Kidney epithelial cell (primary cell): ENCODE measurements at regions not wholly inside any gene's neighbourhood (a gene's known extent, or its start where the extent isn't known, plus 50 kb on each side); places are given as distances from the start of the nearest gene placed in this dataset.

Experiments used
- DNase-seq: peaks from one replicate; pipeline ENCODE4 v3.0.0-alpha.2; 2010; ENCODE audit warnings: low read depth
- H3K27me3 ChIP-seq: 2 replicates; pipeline ENCODE4 v1.6.0; 2011; ENCODE audit warnings: low read length; ENCODE audit not compliant: control insufficient read depth, insufficient read depth
- H3K36me3 ChIP-seq: 2 replicates; pipeline ENCODE4 v1.5.1; 2011; ENCODE audit warnings: low read length; ENCODE audit not compliant: control insufficient read depth, insufficient read depth
- H3K4me3 ChIP-seq: 2 replicates; pipeline ENCODE4 v1.5.1; 2011; ENCODE audit warnings: low read depth, mild to moderate bottlenecking, control low read depth, low read length
- TF ChIP-seq, protein P1 (sequence below): IDR thresholded peaks from 2 replicates; pipeline ENCODE4 v1.5.1; 2011; ENCODE audit warnings: mild to moderate bottlenecking, moderate library complexity, low read length, control low read depth, inconsistent platforms; ENCODE audit not compliant: insufficient read depth, poor library complexity, severe bottlenecking

DNA sequence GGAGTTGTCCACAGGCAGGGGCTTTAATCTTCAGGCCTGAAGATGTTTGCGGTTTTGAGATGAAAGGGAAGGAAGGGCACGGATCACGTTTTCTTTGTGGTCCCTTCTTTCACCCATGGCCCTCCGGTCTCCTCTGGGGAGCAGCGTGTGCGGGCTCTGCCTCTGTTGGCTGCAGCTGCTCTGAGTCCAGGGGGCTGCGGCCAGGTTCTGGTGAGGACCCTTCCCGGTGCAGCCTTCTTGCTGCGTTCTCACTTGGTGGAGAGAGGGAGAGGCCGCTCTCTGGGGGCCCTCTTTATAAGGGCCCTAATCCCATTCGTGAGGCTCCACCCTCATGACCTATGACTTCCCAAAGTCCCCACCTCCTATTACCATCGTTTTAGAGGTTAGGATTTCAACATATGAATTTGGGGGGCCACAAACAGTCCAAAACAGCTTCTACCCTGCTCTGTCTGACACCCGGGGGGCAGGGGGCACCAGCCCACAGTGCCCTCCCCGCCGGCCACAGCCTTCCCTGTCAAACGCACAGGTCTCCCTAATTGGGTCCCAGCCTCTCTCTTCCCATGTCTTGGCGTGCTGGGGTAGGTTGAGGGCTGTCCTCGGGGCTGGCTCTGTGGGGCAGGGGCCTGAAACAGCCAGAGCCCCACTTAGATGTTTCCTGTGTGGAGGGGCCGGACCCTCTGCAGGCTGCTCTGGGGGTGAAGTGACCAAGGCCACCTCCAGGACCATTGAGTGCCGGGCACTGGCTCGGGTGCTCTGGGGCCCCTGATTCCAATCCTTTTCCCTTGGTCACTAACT is 100.1 kb upstream of the C1orf174 start:
- Histone ChIP-seq H3K36me3 (no peaks in the 10 kb centered on the region), H3K4me3 (no peak overlapping the region), H3K27me3 (no peaks in the 10 kb centered on the region)
- TF ChIP-seq, protein P1, sequence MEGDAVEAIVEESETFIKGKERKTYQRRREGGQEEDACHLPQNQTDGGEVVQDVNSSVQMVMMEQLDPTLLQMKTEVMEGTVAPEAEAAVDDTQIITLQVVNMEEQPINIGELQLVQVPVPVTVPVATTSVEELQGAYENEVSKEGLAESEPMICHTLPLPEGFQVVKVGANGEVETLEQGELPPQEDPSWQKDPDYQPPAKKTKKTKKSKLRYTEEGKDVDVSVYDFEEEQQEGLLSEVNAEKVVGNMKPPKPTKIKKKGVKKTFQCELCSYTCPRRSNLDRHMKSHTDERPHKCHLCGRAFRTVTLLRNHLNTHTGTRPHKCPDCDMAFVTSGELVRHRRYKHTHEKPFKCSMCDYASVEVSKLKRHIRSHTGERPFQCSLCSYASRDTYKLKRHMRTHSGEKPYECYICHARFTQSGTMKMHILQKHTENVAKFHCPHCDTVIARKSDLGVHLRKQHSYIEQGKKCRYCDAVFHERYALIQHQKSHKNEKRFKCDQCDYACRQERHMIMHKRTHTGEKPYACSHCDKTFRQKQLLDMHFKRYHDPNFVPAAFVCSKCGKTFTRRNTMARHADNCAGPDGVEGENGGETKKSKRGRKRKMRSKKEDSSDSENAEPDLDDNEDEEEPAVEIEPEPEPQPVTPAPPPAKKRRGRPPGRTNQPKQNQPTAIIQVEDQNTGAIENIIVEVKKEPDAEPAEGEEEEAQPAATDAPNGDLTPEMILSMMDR: no peak
- no peak for DNase-seq

GRCh38 chr1:4000811-4001251 is 100.8 kb upstream of the C1orf174 start:
- DNase-seq: no peak
- H3K36me3 ChIP-seq: no peaks in the 10 kb centered on the region
- TF ChIP-seq, protein P1: no peak
- no peak overlapping the region for H3K4me3 ChIP-seq
- no peaks in the 10 kb centered on the region for H3K27me3 ChIP-seq

DNA sequence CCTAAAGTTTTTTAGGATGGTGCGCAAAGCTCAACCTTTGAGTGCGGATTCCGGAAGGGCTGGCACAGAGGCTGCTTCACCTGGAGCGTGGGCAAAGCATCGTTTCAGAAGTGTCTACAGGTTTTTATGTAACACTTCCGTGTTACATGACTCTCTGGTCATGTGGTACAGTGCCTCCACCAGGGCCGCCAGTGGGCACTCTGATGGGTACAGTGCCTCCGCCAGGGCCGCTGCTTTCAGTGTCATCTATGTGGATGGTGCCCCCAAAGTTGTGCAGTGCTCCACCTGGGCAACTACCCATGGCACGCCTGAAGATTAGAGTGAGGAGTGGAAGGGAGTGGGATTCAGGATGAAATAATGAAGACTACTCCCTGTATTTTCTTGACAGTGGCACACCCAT is 101.4 kb upstream of the C1orf174 start:
- no peak for DNase-seq
- TF ChIP-seq, protein P1: no peak
- H3K36me3 ChIP-seq: no peaks in the 10 kb centered on the region
- H3K27me3 ChIP-seq: no peaks in the 10 kb centered on the region
- no peak overlapping the region for H3K4me3 ChIP-seq

DNA sequence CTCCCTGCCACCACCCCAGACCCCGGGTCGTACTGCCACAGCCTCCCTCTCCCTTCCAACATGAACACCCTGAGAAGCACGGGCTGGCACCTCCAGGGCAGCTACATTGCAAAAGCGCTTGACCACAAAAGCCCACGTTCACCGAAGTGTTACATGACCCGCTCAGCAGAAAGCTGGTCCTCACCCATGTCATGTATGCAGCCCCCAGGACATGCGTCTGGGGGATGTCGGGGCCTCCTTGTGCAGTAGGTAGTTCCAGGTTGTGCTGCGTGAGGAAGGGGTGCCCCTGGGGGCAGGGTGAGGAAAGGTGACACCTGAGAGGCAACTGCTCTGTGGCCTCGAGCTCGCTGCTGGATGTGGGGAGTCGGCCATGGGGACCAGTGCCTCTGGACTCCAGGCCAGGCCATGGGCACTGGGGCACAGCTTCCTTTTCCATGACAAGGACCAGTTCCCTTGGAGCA is 102.0 kb upstream of the C1orf174 start:
- DNase-seq: no peak
- no peaks in the 10 kb centered on the region for H3K36me3 ChIP-seq
- H3K27me3 ChIP-seq: no peaks in the 10 kb centered on the region
- no peak overlapping the region for H3K4me3 ChIP-seq
- TF ChIP-seq, protein P1: no peak

DNA sequence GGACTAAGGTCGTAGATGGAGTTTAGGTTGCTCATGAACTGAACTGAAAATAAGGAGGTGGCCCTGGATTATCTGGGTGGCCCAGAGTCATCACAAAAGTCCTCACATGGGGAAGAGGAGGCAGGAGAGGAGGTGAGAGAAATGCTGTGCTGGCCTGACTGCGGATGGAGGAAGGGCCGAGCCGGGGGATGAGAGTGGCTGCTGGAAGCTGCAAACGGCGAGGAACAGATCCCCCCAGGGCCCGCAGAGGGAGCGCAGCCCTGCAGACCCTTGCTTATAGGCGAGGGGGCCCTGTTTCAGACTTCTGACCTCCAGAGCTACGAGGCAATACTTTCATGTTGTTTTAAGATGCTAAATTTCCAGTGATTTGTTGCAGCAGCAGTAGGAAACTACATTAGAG is 102.7 kb upstream of the C1orf174 start:
- no peak for DNase-seq
- no peak overlapping the region for H3K4me3 ChIP-seq
- no peaks in the 10 kb centered on the region for H3K27me3 ChIP-seq
- no peaks in the 10 kb centered on the region for H3K36me3 ChIP-seq
- TF ChIP-seq, protein P1: no peak
